OCI-LY7 (cell line): ENCODE measurements at regions not wholly inside any gene's neighbourhood (a gene's known extent, or its start where the extent isn't known, plus 50 kb on each side); places are given as distances from the start of the nearest gene placed in this dataset.

Source experiments
- EZH2phosphoT487 ChIP-seq: fragments of 200-600 bp; sonication (generic); IDR thresholded peaks from 2 replicates; pipeline ENCODE4 v1.6.1; 2018; ENCODE audit warnings: low read depth, borderline replicate concordance, mild to moderate bottlenecking, mixed run types, antibody characterized with exemption, low read length, moderate library complexity, mixed read lengths
- TF ChIP-seq, protein P1 (sequence below): fragments of 200-600 bp; sonication (generic); conservative IDR thresholded peaks from 2 replicates; pipeline ENCODE4 v1.5.1; 2014; ENCODE audit warnings: mild to moderate bottlenecking, antibody characterized with exemption, low read length, moderate library complexity, mixed read lengths

DNA sequence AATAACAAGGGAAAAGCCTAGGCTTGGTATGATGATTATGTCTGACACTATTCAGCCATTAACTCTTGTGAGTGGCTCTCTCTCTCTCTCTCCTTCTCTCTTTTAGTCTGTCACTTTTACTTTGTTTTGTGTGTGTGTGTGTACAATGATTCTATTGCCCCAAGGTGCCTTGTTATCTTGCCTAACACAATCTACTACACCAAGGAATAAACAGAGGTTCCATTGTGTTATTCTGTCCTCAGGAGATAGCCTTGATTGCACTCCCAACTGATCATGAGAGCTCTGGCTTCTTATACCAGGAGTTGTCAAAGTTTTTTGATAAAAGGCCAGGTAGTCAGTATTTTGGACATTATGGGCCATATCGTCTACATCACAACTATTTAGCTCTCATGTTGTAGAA lies 123.4 kb upstream of the CALCR start:
- TF ChIP-seq, protein P1, sequence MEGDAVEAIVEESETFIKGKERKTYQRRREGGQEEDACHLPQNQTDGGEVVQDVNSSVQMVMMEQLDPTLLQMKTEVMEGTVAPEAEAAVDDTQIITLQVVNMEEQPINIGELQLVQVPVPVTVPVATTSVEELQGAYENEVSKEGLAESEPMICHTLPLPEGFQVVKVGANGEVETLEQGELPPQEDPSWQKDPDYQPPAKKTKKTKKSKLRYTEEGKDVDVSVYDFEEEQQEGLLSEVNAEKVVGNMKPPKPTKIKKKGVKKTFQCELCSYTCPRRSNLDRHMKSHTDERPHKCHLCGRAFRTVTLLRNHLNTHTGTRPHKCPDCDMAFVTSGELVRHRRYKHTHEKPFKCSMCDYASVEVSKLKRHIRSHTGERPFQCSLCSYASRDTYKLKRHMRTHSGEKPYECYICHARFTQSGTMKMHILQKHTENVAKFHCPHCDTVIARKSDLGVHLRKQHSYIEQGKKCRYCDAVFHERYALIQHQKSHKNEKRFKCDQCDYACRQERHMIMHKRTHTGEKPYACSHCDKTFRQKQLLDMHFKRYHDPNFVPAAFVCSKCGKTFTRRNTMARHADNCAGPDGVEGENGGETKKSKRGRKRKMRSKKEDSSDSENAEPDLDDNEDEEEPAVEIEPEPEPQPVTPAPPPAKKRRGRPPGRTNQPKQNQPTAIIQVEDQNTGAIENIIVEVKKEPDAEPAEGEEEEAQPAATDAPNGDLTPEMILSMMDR, result no peak
- TF ChIP-seq EZH2phosphoT487, result no peak
